ENCODE measurements at regions not wholly inside any gene's neighbourhood (a gene's known extent, or its start where the extent isn't known, plus 50 kb on each side); places are given as distances from the start of the nearest gene placed in this dataset.
A peak's percentile ranks its signal among the peaks of the same experiment; 100 is the strongest.

DNA sequence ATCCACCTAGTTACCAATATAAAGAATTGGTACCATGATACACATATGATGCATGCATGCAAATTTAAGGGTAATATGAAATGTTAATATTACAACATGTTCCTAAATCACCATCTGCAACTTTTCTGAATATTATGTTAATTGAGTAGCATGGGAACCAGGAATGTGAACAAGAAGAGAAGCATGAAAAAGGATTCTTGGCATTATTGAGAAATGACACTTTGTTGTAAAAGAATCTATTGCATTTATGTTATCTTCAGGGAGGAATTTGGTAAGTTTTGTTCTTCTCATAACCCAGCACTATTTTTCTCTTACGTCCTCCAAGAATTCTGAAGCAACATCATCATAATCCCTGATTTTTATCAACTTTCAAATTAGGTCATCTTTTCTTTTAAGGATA lies 159.9 kb upstream of the SLC25A13 start:
- no peak for DNase-seq

DNA sequence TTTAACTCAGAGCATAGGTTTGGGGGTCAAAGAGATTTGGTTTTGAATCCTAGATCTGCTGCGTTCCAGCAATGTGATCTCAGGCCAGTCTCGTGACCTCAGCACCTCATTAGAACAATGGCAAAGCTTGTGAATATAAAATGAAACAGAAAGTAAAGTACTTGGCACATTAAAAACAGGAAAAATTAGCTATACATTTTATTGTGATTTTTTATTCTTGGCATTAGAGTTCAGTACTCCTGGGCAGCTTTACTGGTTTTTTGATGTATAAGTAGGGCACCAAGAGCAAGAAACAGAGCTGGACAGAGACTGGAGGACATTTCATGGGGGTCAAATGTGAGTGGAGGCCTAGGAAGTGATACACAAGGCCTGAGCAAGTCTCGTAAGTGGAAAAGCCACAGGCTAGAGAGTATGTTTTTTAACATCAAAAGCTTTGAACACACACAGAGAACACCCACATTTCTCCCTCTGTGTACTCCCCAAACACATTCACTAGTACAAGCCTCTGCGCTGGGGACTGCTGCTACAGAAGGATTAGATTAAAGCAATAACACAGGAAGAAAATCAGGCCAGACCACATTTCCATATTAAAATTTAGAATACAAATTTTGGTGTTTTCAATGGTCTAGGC lies 157.2 kb upstream of the SLC25A13 start:
- DNase-seq, result no peak

DNA sequence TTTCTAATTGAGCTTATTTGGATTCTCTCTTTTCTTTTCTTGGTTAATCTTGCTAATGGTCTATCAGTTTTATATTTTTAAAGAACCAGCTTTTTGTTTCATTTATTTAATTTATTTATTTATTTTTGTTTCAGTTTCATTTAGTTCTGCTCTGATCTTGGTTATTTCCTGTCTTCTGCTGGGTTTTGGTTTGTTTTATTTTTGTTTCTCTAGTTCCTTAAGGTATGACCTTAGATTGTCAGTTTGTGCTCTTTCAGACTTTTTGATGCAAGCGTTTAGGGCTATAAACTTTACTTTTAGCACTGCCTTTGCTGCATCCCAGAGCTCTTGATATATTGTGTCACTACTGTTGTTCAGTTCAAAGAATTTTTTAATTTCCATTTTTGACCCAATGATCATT lies 149.7 kb upstream of the SLC25A13 start:
- DNase-seq, result no peak

DNA sequence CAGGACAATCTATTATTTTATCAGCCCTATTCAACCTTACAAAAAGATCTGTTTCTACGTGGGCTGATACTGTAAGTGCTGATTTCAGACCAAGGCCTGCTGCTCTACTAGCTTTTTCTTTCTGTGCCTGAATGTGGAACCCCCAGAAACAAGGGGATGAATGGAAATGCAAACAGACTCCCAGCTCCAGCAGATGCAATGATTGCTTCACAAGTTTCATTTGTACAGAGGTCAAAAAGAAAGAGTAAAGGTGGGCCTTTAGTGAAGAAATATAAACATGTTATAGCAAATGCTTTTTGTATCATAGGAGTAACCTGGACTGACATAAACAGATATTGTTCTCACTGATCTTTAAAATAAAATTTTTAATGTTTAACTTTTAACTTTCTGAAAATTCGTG lies 130.2 kb upstream of the SLC25A13 start:
- no peak for DNase-seq

DNA sequence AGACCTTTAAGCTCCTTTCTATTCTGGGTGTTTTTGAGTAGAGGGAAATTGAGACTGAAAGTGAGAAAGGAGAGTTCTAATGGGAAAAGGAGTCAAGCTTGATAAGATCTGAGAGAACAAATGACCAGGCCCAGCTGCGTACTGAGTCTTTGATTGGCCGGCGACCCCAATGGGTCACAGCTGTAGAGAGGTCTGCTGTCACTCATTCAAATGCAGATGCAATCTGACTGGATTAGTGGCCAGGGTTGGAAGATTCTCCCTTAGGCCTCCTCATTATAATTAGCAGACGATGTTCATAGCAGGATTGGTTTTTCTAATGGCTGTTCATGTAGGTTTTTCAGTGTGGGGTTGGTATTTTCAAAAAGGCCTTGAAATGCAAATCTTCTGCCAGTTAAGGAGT lies 127.2 kb upstream of the SLC25A13 start:
- no peak for DNase-seq

DNA sequence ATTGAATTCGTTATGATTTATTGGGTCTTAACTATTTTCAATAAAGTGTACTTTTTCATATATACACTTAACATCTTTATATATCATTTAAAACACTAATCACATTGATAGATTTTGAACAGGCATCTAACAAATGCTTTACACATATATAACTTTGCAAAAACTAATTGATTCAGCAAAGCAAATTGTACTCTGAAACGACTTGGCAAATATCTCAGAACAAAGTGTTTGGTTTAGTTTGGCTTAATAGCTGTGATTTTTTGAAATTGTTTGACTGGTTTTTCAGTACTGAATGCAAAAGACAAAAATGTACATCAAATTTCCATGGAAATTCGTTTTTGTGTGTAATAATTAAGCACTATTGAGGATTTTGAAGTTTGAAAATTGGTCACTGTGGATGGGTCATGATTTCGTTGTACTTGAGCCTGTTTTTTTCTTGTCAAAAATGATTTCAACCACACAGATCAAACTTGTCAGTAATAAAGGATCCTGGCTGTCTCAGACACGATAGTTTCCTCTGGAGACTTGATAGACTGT lies 125.3 kb upstream of the SLC25A13 start:
- no peak for DNase-seq

DNA sequence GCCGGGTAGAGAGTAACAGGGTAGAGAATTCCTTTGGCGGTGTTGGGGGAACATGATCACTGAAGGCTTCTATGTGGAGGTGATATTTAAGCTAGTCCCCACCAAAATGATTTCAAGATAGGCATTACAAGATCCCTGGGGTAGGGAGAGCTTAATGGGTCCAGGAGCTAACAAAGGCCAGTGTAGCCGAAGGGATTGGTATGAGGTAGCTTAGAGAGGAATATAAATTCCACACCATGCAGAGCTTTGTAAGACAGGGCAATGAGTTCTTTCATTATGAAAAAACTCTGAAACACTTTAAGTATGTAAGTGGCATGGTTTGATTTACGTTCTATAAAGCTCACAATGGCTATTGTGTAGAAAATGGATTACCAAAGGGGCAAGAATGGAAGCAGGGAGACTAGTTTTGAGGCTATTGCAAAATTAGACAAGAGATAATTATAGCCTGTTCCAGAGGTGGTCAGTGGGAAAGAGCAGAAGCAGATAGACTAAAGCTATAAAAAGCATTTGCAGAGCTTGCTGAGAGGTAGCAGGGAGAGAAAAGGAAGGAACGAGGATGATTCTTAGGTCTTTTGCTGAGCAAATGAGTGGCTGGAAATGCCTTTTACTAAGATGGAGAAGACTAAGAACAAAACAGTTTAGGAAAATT lies 119.7 kb upstream of the SLC25A13 start:
- no peak for DNase-seq

DNA sequence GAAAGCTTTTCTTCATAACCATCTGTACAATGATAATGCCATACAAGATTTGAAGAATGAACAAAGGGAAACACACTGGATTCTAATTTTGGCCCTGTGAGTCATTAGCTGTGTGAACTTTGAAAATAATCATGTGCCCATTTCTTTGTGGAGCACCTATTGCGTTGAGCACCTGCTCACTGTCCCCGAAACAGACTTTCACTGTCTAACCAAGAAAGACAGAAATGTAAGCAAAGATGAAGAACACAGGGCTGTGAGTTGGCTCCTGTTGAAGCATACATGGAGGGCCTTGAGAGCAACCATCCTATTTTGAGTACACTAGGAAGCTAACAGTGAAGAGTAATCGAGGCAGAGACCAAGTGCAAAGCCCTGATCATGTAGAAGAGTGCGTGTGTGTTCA lies 118.4 kb upstream of the SLC25A13 start:
- no peak for DNase-seq

DNA sequence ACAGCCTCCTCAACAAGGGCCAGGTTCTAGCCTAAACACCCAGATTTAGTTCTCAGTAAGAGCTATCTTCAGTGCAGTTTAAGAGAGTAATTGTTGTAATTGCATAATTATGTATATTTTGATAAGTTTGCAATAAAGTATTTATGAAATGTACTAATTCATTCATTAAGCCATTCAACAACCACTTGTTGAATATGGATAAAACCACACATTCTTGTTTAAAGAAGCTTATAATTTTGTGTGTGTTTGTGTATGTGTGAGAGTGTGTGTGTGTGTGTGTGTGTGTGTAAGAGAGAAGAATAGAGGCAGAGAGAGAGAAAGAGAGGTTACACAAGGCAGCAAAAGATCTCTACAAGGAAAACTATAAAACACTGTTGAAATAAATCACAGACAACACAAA lies 115.0 kb upstream of the SLC25A13 start:
- no peak for DNase-seq

DNA sequence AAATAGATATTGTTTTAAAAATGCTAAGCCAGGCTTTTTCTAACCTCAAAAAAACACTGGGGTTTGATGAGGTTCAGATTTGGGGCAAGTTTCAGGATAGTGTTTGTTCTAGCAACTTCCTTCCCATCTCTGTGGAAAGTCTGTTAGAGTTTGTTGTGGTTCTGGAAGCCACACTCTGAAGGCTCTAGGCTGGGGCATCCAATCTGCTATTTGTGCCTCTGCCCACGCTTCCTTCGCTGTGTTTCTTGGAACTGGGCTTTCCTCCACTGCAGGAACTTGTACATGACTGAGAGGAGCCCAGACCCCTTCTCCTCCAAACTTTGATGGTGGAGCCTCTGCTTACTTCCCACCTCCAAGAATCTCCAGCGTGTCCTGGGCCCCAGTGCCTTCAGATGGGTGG lies 108.5 kb upstream of the SLC25A13 start:
- DNase-seq, result no peak

DNA sequence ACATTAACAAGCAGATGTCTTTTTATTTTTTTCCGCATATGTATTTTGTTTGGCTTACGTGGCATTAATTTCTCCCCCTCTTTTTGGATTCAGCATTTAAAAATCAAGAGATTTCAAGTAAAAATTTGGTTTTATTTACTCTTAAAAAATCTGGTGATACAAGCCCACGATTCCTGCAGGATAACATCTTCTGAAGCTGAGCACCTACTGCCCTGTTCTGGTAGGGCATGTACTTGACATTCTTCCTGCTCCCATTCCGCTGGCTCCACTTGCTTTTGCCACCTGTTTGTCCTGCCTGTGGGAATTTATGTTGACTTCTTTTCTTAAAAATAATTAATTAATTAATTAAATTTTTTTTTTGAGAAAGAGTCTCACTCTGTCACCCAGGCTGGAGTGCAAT lies 105.2 kb upstream of the SLC25A13 start:
- DNase-seq, result no peak

DNA sequence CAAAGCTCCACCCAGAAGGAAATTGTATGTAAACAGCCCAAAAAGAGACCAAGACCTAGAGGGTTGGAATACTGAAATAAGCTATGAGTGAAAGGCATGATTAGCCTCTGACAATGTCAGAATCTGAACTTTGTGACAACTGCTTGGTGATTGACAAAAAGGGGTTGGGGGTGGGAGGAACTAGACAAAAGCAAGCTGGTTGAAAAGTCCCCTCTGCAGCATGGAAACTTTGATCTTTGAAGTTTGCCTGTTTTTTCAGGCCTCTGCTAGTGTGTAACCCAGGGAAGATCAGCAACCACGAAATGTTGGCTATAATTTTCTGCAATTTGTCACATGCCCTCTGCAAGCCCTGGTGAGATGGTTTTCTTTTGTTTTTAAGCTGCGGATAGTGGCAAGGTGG lies 104.8 kb upstream of the SLC25A13 start:
- DNase-seq, result no peak

DNA sequence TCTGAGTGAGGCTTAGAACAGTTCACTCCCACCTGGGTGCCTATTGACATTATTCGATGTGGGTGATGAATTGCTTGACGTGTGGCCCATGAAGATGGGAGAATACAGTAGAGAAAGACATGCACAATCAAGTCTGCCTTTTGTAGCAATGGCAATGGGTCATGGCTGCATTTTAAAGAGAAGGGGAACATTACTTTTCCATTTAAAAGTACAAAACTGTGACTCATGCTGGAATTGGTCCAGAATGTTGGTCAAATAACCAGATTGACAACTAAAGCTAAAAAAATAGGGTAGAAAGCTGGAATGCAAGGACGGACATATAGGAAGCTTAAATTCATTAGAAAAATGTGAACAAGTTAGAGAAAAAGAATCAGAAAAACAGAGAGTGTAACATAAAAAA lies 104.1 kb upstream of the SLC25A13 start:
- no peak for DNase-seq

DNA sequence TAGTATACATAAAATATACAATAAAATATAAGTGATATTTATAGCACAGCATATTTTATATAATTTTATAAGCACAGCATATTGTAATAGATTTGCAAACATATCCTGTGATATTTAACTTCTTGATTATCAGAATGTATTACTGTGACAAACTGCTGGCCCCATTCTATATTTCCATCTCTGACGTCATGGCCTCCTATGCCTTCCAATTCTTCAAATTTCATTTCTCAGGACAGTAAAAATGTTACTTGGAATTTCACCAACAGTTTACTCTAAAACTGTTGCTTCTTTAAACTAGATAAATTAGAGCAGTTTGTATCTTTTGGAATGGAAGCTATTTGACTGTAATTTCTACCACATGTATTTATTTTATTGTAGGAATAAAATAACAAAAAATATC lies 102.5 kb upstream of the SLC25A13 start:
- DNase-seq, result no peak

DNA sequence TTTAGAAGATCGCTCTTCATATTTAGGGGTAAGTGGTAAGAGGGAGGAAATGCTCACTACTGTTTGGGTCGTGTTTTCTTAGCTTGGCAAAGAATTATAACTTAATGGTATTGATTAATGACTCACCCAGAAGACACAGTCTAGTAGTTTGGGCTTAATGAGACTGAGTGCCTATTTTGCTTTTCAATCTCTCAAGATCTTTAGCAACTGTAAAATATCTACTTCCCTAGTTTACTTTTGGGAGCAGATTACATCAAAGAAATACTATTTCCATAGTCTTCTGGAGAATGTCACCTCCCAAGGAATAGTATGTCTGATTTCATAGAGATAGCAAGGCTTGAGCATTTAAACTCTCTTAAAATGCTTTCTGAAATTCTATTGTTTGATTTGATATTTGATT lies 100.5 kb upstream of the SLC25A13 start:
- DNase-seq, result no peak

DNA sequence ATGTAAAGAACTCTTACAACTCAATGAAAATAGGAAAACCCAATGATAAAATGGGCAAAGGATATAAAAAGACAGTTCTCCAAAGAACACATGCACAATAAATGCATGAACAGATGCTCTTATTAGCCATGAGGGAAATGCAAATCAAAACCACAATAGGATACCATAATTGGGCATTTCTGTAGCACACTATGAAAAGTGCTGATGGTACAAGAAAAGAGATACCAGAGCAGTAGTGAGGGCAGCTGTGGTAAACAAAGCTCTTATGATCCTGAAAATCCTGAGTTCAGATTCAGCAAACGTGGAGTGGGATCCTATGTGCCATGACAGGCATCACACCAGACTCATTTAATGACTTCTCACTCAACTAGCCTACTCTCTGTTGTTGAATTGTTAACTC lies 96.7 kb upstream of the SLC25A13 start:
- DNase-seq, result no peak

DNA sequence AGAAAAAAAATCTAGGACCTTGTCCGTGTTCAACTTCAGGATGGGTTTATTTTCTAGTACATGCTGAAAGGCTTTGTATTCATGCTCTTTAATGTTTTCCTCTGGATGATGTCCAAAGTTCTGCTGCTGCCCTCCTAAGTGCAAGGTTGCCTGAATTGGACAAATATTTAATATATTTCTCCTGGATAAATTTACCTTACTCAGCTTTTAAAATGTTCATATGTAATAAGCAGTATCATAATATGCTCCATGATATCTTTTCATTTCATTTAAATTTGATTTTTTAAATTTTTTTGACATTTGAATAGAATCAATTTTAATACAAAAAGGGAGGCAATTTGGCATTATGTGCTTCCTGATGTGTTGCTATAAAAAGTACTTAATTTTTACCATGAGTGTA lies 95.9 kb upstream of the SLC25A13 start:
- no peak for DNase-seq

DNA sequence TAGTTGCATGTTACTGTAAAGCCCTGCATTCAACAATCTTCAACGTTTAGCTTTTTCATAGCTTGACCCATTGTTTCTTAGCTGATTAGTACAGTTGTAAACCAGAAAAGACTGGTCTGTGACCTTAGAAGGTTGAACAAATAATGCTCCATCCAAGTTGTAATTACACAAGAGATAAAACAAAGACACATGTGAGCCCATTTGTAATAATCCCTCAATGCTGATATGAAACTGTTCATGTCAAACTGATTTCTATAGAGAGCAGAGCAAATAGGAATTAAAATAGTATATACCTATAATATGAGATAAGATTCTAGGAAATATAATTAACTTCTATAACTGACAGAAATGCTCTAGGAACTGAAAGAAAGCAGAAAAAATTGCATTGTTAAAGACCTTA lies 94.7 kb upstream of the SLC25A13 start:
- DNase-seq, result no peak

DNA sequence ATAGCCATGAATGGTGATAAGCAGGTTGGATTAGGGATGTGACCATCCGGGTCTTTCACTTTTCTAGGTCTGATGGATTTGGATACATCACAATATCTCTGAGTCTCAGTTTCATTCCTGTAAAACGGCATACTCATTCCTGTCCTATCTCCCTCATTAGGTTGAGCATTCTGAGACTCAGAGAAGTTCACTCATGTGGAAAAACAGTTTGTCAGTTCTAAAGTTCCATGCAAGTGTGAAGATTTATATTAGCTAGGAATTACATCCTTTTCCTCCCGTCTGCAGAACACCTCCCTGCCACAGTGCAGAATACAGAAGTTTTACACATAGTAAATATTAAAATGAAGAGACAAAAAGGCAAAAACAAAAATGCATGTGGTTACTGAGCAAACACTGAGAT lies 94.2 kb upstream of the SLC25A13 start:
- DNase-seq, result no peak

DNA sequence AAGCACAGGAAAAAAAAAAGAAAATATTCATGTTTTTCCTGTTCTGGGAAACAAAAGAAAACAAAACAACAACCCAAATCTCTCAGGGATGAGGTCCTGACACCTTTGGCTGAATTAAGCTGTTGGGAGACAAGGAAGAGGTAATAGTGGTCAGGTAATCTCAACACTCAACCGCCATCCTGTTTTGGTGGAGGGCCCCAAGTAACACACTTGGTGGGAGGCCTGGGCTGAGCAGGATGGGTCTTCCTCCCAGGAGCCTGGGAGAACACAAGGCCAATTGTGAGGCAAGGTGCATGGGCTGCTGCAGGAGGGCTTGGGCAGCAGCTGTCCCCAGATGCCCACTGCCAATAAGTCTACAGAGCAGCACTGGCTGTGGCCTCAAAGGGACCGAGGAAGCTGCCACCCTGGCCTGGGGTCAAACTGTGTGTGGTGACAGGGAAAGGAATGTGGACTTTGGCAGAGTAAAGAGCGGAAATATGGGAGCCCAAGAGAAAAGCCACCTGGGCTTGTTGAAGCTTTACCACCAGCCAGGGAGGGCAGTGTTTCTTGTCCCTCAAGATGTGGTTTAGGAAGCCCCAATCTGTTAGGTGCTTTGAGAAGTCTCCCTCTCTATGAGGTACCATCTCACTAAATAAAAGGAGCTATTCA lies 93.5 kb upstream of the SLC25A13 start:
- no peak for DNase-seq

DNA sequence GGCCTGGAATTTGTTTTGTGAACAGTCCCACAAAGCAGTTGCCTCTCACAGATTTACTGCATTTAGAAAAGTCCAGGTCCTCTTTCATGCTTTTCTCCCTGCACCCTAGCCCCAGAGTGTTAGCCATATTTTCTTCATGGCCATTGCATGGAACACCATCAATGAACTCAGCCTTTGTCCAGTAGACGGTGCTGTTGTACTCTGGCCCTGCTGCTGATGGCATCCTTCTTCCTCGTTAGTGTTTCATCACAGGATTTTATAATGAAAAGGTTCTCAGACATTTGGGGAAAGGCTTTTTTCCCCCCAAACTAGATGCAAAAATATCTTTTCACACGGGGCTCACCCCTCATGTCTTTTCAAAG lies 93.0 kb upstream of the SLC25A13 start:
- peak; percentile 76 for DNase-seq

DNA sequence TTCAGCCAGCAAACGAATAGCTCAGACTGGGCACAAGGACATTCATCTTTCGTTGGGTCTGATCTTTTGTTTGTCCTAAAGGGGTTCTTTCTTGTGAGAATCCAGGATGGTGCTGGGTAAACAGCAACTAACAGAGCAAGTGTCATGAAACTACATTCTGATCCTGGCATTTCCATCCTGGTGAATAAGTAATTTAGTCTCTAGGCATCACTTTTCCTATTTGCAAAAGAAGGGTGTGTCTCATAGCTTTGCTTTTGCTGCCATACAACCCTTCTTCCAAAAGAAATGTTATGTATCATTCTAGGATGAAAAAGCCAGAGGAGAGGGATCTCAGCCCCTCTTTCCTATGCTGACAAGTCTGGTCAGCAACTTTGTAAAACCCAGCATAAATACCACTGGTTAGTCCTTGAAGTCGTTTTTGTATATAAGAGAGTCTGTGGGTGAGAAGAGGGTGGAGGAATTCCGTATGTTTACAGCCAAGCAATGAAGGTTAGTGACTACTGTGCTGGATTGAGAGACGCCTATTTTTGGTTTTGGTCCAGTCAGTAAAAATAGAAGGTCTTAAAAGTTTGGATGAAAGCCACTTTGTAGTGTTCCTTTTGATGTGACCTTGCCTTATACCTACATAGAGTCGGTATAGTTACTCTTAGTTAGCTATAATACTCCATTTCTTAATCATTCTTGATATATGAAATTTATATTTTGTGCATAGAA lies 88.4 kb upstream of the SLC25A13 start:
- DNase-seq, result no peak

DNA sequence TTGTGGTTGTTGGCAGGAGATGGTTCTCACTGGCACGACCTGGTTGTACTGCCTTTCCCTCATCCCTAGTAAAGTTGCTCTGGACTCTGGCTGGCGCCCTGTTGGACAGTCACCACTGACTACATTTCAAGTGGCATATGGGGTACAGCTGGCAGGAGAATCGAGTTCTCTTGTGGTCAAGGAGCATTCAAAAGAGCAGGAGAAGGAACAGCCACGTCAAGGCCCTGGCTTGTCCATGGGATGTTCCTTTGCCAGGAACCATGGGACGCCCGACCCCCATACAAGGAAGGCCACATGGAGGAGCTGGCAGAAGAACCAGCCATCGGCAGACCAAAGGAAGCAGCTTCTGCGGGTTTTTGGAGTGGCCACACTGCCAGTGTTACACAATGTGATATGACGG lies 87.0 kb upstream of the SLC25A13 start:
- DNase-seq, result no peak

DNA sequence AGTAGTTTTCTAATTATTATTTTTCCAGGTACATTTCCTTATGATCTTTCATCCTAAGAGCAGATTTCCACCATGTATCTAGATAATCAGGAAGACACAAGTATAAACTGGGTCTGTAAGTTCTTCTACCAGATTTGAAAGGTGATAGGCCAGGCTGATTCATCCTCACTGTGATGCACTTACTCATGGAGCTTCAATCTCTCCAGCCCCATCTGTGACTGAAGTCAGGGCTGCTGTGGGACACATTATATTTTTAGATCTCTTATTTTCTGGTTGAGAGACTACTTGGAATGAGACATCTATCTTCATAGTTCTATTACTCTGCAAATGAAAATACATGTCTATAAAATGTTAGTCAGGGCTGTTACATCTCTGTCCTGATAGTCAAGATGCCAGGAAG lies 85.5 kb upstream of the SLC25A13 start:
- DNase-seq, result no peak

Measured in NCI-H1105 treated with DMSO at 0.1 percent for 48 hours (cell line).